ENCODE measurements at regions not wholly inside any gene's neighbourhood (a gene's known extent, or its start where the extent isn't known, plus 50 kb on each side); places are given as distances from the start of the nearest gene placed in this dataset.

DNA sequence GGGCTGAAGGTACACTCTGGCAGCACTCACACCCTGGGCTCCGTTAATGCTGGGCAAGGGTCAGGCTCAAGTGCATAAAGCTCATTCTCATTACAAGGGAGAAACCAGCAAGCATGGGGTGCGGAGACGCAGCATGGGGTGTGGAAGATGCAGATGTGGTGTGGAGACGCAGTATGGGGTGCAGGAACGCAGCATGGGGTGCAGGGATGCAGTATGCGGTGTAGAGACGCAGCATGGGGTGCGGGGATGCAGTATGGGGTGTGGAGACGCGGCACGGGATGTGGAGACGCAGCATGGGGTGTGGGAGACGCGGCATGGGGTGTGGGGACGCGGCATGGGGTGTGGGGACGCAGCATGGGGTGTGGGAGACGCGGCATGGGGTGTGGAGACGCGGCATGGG, 390.7 kb downstream of the NPHP4 start:
- TF ChIP-seq, protein P1, sequence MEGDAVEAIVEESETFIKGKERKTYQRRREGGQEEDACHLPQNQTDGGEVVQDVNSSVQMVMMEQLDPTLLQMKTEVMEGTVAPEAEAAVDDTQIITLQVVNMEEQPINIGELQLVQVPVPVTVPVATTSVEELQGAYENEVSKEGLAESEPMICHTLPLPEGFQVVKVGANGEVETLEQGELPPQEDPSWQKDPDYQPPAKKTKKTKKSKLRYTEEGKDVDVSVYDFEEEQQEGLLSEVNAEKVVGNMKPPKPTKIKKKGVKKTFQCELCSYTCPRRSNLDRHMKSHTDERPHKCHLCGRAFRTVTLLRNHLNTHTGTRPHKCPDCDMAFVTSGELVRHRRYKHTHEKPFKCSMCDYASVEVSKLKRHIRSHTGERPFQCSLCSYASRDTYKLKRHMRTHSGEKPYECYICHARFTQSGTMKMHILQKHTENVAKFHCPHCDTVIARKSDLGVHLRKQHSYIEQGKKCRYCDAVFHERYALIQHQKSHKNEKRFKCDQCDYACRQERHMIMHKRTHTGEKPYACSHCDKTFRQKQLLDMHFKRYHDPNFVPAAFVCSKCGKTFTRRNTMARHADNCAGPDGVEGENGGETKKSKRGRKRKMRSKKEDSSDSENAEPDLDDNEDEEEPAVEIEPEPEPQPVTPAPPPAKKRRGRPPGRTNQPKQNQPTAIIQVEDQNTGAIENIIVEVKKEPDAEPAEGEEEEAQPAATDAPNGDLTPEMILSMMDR (IDR thresholded peaks at IDR 0.05): no peak
- TF ChIP-seq EZH2 (IDR thresholded peaks at IDR 0.05; ENCODE audit: borderline replicate concordance, insufficient read depth, low read depth, low read length, poor library complexity, severe bottlenecking): no peak
- intact Hi-C loops (cut with micrococcal nuclease): no loop called here

DNA sequence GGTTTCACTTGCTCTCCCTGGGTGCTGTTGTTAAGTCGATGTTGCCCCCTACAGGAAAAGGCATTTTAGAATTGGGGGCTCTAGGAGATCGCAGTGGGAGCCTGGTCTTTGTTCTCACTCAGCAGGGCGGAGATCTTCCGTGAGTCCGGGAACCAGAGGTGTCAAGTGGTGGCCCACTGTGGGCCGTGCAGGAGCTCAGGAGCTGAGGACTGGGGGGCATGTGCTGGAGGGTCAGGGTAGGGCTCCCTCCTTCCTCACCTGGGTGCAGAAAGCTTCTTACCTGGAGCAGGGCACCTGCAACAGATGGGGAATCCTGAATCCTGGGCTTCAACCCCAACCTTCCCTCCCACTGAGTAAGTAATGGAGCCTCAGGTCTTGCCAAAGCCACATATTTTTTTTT, 392.7 kb downstream of the NPHP4 start:
- DNase-seq (no peak), ATAC-seq (ENCODE audit: low read depth) (no peak)
- no peaks in the 10 kb centered on the region for H3K4me1 ChIP-seq (ENCODE audit: control insufficient read depth in 2 of 2, insufficient read depth in 2 of 2, low read length in 2 of 2)
- CTCF ChIA-PET: no interaction called here
- no peaks in the 10 kb centered on the region for H3K79me2 ChIP-seq (ENCODE audit: control insufficient read depth, insufficient read depth, low read length)
- H3K9me3 ChIP-seq (ENCODE audit: control extremely low read depth in 1 of 3, control insufficient read depth in 2 of 3, insufficient read depth in 1 of 3, low read length in 2 of 3): peaks cover 0 to 5% (median 0%) of the 10 kb centered on the region in 3 donors
- Mint-ChIP-seq H3K9me3 (ENCODE audit: insufficient read depth) (no peaks in the 10 kb centered on the region), H3K27me3 (no peaks in the 10 kb centered on the region), H3K27ac (no peak overlapping the region), H3K4me3 (no peak overlapping the region), H3K4me1 (no peaks in the 10 kb centered on the region)
- POLR2A ChIA-PET: no interaction called here
- no peak overlapping the region for H2AFZ ChIP-seq (ENCODE audit: insufficient read depth, low read depth, low read length, poor library complexity, severe bottlenecking)
- intact Hi-C loops (cut with micrococcal nuclease): no loop called here
- no peak overlapping the region for H3K27ac ChIP-seq (ENCODE audit: low read length in 2 of 2)
- no peak overlapping the region for H3K9ac ChIP-seq (ENCODE audit: low read length)
- H4K20me1 ChIP-seq (ENCODE audit: control insufficient read depth, insufficient read depth, low read length, poor library complexity, severe bottlenecking): no peaks in the 10 kb centered on the region
- TF ChIP-seq, protein P1 (IDR thresholded peaks at IDR 0.05): no peak
- TF ChIP-seq EZH2 (IDR thresholded peaks at IDR 0.05; ENCODE audit: borderline replicate concordance, insufficient read depth, low read depth, low read length, poor library complexity, severe bottlenecking): no peak
- 59% methylated on average over 2 of the region's 6 CpGs for WGBS (ENCODE audit: insufficient coverage)
- H3K4me2 ChIP-seq (replicated peaks; ENCODE audit: low read depth, low read length, poor library complexity, severe bottlenecking): no peak overlapping the region
- no peak overlapping the region for H3K4me3 ChIP-seq (ENCODE audit: control extremely low read depth in 1 of 5, extremely low read depth in 1 of 5, insufficient read depth in 1 of 5, low read depth in 2 of 5, low read length in 4 of 5)
- no peaks in the 10 kb centered on the region for H3K27me3 ChIP-seq (replicated peaks in 1 of 4; ENCODE audit: control extremely low read depth in 1 of 4, control insufficient read depth in 3 of 4, insufficient read depth in 4 of 4, low read length in 3 of 4)
- H3K36me3 ChIP-seq (replicated peaks in 1 of 2; ENCODE audit: control extremely low read depth in 1 of 2, control insufficient read depth in 1 of 2, extremely low read depth in 1 of 2, insufficient read depth in 2 of 2, low read length in 1 of 2): no peaks in the 10 kb centered on the region

More for the DNA sequence above, 390.7 kb downstream of the NPHP4 start:
- ChIA-PET POLR2A (no interaction called here), CTCF (no interaction called here)
- H2AFZ ChIP-seq (ENCODE audit: insufficient read depth, low read depth, low read length, poor library complexity, severe bottlenecking): no peak overlapping the region
- no peak overlapping the region for H3K27ac Mint-ChIP-seq
- ATAC-seq (ENCODE audit: low read depth) (no peak), DNase-seq (no peak)
- H3K9ac ChIP-seq (ENCODE audit: low read length): no peak overlapping the region
- H3K4me2 ChIP-seq (replicated peaks; ENCODE audit: low read depth, low read length, poor library complexity, severe bottlenecking): no peak overlapping the region
- no peaks in the 10 kb centered on the region for H3K4me1 ChIP-seq (ENCODE audit: control insufficient read depth in 2 of 2, insufficient read depth in 2 of 2, low read length in 2 of 2)
- H3K9me3 Mint-ChIP-seq (ENCODE audit: insufficient read depth): no peaks in the 10 kb centered on the region
- H3K4me3 ChIP-seq (ENCODE audit: control extremely low read depth in 1 of 5, extremely low read depth in 1 of 5, insufficient read depth in 1 of 5, low read depth in 2 of 5, low read length in 4 of 5): no peak overlapping the region
- no peaks in the 10 kb centered on the region for H3K27me3 ChIP-seq (replicated peaks in 1 of 4; ENCODE audit: control extremely low read depth in 1 of 4, control insufficient read depth in 3 of 4, insufficient read depth in 4 of 4, low read length in 3 of 4)
- no peak overlapping the region for H3K4me3 Mint-ChIP-seq
- no peaks in the 10 kb centered on the region for H3K4me1 Mint-ChIP-seq
- no peaks in the 10 kb centered on the region for H4K20me1 ChIP-seq (ENCODE audit: control insufficient read depth, insufficient read depth, low read length, poor library complexity, severe bottlenecking)
- peaks cover 0 to 5% (median 0%) of the 10 kb centered on the region in 3 donors for H3K9me3 ChIP-seq (ENCODE audit: control extremely low read depth in 1 of 3, control insufficient read depth in 2 of 3, insufficient read depth in 1 of 3, low read length in 2 of 3)
- no peaks in the 10 kb centered on the region for H3K27me3 Mint-ChIP-seq
- H3K27ac ChIP-seq (ENCODE audit: low read length in 2 of 2): no peak overlapping the region
- H3K79me2 ChIP-seq (ENCODE audit: control insufficient read depth, insufficient read depth, low read length): no peaks in the 10 kb centered on the region
- WGBS (ENCODE audit: insufficient coverage): 83% methylated on average over 14 of the region's 21 CpGs
- H3K36me3 ChIP-seq (replicated peaks in 1 of 2; ENCODE audit: control extremely low read depth in 1 of 2, control insufficient read depth in 1 of 2, extremely low read depth in 1 of 2, insufficient read depth in 2 of 2, low read length in 1 of 2): no peaks in the 10 kb centered on the region
